Heart right ventricle (tissue), 16 donors: ENCODE measurements at regions not wholly inside any gene's neighbourhood (a gene's known extent, or its start where the extent isn't known, plus 50 kb on each side); places are given as distances from the start of the nearest gene placed in this dataset.
A peak's percentile ranks its signal among the peaks of the same experiment; 100 is the strongest.

Experiments used
- ATAC-seq, 8 donors: fragments of 200-7000 bp; cut with Tn5 transposase; one replicate each; pipeline ENCODE4 v1.9.1; 2020; ENCODE audit warnings: mild to moderate bottlenecking in 8 of 8, moderate library complexity in 8 of 8, moderate number of reproducible peaks in 1 of 8
- DNase-seq, 2 donors: peaks; one replicate each; pipeline ENCODE4 v3.0.0-alpha.2; 2020
- H3K27ac ChIP-seq, 10 donors: fragments of 200-600 bp; sonication (generic) in 2 of 10; one replicate each; pipeline versions ENCODE4 v1.5.0 to v1.8.0; 2020 to 2022; ENCODE audit warnings: mild to moderate bottlenecking in 3 of 10
- H3K27me3 ChIP-seq, 7 donors: fragments of 200-600 bp; one replicate each; pipeline ENCODE4 v1.8.0; 2021 to 2022; ENCODE audit warnings: mild to moderate bottlenecking in 2 of 7
- H3K36me3 ChIP-seq, 9 donors: fragments of 200-600 bp; sonication (generic) in 1 of 9; one replicate each; pipeline versions ENCODE4 v1.5.0 to v1.8.0; 2020 to 2022; ENCODE audit warnings: mild to moderate bottlenecking in 2 of 9
- H3K4me1 ChIP-seq, 9 donors: fragments of 200-600 bp; sonication (generic) in 1 of 9; one replicate each; pipeline versions ENCODE4 v1.5.0 to v1.8.0; 2020 to 2022; ENCODE audit warnings: mild to moderate bottlenecking in 4 of 9
- H3K4me3 ChIP-seq, 10 donors: fragments of 200-600 bp; sonication (generic) in 2 of 10; one replicate each; pipeline versions ENCODE4 v1.5.0 to v1.8.0; 2020 to 2022; ENCODE audit warnings: mild to moderate bottlenecking in 7 of 10, moderate library complexity in 2 of 10
- H3K9me3 ChIP-seq, 11 donors: fragments of 200-600 bp in 10 of 11; sonication (generic) in 2 of 11; one replicate each; pipeline versions ENCODE4 v1.5.0 to v1.8.0; 2013 to 2022; ENCODE audit warnings: mild to moderate bottlenecking in 2 of 11, control low read depth in 1 of 11, moderate library complexity in 1 of 11
- CTCF ChIP-seq, 9 donors: fragments of 200-600 bp; sonication (generic) in 2 of 9; IDR thresholded peaks; one replicate each; pipeline versions ENCODE4 v1.5.0 to v1.8.0; 2021 to 2022; ENCODE audit warnings: antibody characterized with exemption in 9 of 9, mild to moderate bottlenecking in 5 of 9, moderate library complexity in 1 of 9
- WGBS, 2 donors: extraction: QIAGEN DNeasy Blood & Tissue Kit; methylation state at CpG; one replicate each; pipeline ENCODE4 v1.1.7; 2013; ENCODE audit warnings: inconsistent platforms in 1 of 2; 5-methylcytosine and 5-hydroxymethylcytosine counted together
- intact Hi-C, 10 donors: fragments of 100-400 bp; cut with DNase I; formaldehyde crosslinking; loops; one replicate each; pipeline versions ENCODE4 v1.11.1 to v1.14.2; 2022
- donor health status: Arrhythmogenic right ventricular cardiomyopathy.
- donor health status: ischemic (EF 13 %, LVEDD 7.1; RV severe dilation, severe dysfunction).
- donor health status: healthy with polysubstance abuse.
- donor health status: DM: no; HTN: yes; CAD: no.
- donor health status: DM: no; HTN: no; CAD: no.
- donor health status: ischemic (EF 25% LVEDD 6.9; RV normal size, moderate dysfunction).
- donor health status: ischemic (EF 25% LVEDD 5.7; RV mildly dilated, moderate dysfunction).
- donor health status: healthy.
- donor health status: DM: yes; HTN: yes; CAD: no.
- donor health status: Ischemic cardiomyopathy.
- donor health status: ischemic (EF 35%, LVEDD 5.7; RV mildly dilated, moderate dysfunction).
- donor health status: nonischemic (EF 11% LVEDD 7.7; RV severe dilation, severe dysfunction).
- donor health status: DM: yes; HTN: yes; CAD: no.
- donor health status: PGD.
- donor health status: ischemic (EF 29% LVEDD 5.4; RV normal size, mild dysfunction).
- donor health status: nonischemic (EF 23%, LVEDD 6.1; RV moderate dilation, normal function).

DNA sequence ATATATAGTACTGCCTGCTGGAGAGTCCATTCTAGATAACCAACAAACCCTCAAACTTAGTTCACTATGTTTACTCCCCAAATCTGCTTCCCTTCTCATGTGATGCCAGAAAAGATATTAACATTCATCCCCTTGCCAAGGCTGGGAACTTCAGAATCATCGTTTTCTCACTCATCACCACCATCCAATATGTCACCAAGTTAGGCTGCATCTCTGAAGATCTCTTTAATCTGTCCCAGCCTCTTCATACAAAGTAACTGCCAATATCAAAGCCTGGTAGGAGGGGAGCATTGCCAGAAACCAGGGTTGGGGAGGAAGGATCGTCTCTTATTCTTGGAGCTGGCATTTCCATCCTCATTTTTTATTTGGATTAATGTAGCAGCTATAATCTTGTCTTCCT is 71.6 kb downstream of the XCL2 start:
- no peak for TF ChIP-seq CTCF (IDR thresholded peaks at IDR 0.05)
- no peaks in the 10 kb centered on the region for H3K27me3 ChIP-seq
- DNase-seq (no peak), ATAC-seq (no peak)
- H3K36me3 ChIP-seq: no peaks in the 10 kb centered on the region
- H3K27ac ChIP-seq: no peak overlapping the region
- WGBS, 2 donors: 46 to 55% methylated on average over 2 of the region's 2 CpGs
- intact Hi-C loops: no loop called here
- no peak overlapping the region for H3K4me3 ChIP-seq
- H3K9me3 ChIP-seq: peaks cover 0 to 15% (median 0%) of the 10 kb centered on the region in 11 donors
- peaks cover 0 to 50% (median 19%) of the 10 kb centered on the region in 9 donors for H3K4me1 ChIP-seq

GRCh38 chr1:168470901-168471431 is 72.8 kb downstream of the XCL2 start:
- no peaks in the 10 kb centered on the region for H3K27me3 ChIP-seq
- DNase-seq (no peak), ATAC-seq (peak in 4 of 8 donors; percentile 21 to 59 (median 39))
- H3K27ac ChIP-seq: peak overlapping the region in 5 of 10 donors; percentile 2 to 63 (median 34)
- intact Hi-C loops: no loop called here
- no peak overlapping the region for H3K4me3 ChIP-seq
- 69 to 78% methylated on average over 1 of the region's 1 CpG for WGBS, 2 donors
- no peaks in the 10 kb centered on the region for H3K36me3 ChIP-seq
- H3K4me1 ChIP-seq: peaks cover 0 to 53% (median 20%) of the 10 kb centered on the region in 9 donors
- TF ChIP-seq CTCF (IDR thresholded peaks at IDR 0.05): no peak
- H3K9me3 ChIP-seq: peaks cover 0 to 15% (median 0%) of the 10 kb centered on the region in 11 donors

DNA sequence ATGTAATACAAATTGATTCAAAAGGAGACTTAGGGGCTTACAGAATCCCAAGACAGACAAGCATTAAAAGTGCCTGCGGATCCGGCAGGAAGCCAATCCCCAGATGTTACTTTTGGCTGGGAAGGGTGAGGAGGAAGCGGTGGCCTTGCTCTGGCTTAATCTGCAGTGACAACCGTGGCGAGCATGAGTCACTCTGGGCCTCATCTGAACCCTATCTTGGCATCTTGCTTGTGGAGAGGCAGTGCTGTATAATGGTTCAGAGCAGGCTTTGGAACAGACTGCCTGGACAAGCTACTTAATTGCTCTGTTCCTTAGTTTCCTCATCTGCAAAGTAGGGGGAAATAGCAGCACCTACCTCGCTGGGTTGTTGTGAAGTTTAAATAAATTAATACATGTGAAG is 74.1 kb downstream of the XCL2 start:
- peak; percentile 66 to 78 for DNase-seq
- intact Hi-C loops: no loop called here
- H3K9me3 ChIP-seq: peaks cover 0 to 12% (median 0%) of the 10 kb centered on the region in 11 donors
- H3K27me3 ChIP-seq: no peaks in the 10 kb centered on the region
- peak; percentile 70 to 96 (median 90) for ATAC-seq
- peak overlapping the region in 6 of 10 donors; percentile 14 to 63 (median 39) for H3K27ac ChIP-seq
- WGBS, 2 donors: 37 to 52% methylated on average over 6 of the region's 6 CpGs
- H3K4me3 ChIP-seq: no peak overlapping the region
- no peaks in the 10 kb centered on the region for H3K36me3 ChIP-seq
- H3K4me1 ChIP-seq: peaks cover 0 to 57% (median 20%) of the 10 kb centered on the region in 9 donors
- no peak for TF ChIP-seq CTCF (IDR thresholded peaks at IDR 0.05)

DNA sequence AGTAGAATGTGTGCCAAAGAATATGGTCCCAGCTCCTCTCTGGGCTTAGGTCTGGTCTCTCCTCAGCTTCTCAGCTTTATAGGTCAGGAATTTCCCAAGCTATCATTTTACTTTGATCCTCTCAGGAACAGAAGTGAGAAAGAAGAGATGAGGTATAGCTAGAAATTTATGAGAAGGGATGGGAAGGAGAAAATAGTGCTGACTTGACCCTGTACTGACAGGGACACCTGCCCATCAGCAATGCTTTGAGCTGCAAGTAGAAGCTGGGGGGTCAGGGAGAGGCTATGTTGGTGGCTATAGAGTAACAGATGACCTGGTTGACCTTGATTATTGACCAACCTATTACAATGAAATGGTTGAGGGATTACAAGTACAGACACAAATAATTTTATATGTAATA is 75.0 kb downstream of the XCL2 start:
- DNase-seq (no peak), ATAC-seq (no peak)
- no peaks in the 10 kb centered on the region for H3K36me3 ChIP-seq
- no peak overlapping the region for H3K4me3 ChIP-seq
- H3K27me3 ChIP-seq: no peaks in the 10 kb centered on the region
- peak overlapping the region in 5 of 10 donors; percentile 14 to 63 (median 24) for H3K27ac ChIP-seq
- peaks cover 0 to 57% (median 20%) of the 10 kb centered on the region in 9 donors for H3K4me1 ChIP-seq
- intact Hi-C loops: no loop called here
- H3K9me3 ChIP-seq: peaks cover 0 to 4% (median 0%) of the 10 kb centered on the region in 11 donors
- TF ChIP-seq CTCF (IDR thresholded peaks at IDR 0.05): no peak
